ENCODE measurements at regions not wholly inside any gene's neighbourhood (a gene's known extent, or its start where the extent isn't known, plus 50 kb on each side); places are given as distances from the start of the nearest gene placed in this dataset.
"Not testable (repeated sequence)": the region's sequence is repeated elsewhere in the genome, so short reads cannot be mapped to it uniquely, and the experiment has no call there.

DNA sequence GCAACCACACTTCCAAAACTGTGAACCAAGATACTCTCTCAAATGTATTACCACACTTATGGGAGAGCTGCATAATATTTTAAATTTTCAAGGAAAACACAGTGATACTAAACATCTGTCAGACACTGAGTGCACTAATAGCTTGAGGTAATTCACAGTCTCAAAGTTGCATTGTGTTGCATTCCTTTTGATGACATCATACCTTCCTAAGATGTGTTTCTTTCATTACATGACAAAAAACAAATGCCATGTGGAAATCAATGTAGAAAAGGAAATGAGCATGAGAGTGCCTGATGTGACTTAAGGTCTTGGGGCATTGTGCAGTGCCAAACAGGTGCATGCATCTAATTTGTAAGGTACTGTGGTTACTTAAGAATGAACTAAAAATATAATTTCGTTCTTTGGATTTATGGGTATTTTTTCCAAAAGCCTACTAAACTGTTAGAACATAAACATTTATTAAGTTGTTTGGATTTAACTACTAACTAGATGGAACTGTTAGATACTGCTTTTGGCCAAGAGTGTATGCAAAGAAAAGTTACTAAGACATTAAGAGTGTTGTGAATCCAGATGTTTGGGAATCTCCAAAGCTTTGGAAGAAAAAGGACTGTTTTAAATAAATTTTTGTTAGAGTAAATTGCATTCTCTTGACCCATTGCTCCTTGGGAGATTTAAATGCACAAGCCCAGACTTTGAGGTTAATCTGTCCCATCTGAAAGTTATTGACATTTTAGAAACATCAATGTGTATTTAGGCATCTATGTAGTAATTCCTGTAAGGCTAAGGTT is 496.2 kb upstream of the SEMA3D start:
- DNase-seq (ENCODE audit: low read depth), result no peak
- in situ Hi-C loops (cut with HindIII; ENCODE audit: low pct_unique_long_range_greater_than_20kb, low sequenced_read_pairs), result no loop called here

DNA sequence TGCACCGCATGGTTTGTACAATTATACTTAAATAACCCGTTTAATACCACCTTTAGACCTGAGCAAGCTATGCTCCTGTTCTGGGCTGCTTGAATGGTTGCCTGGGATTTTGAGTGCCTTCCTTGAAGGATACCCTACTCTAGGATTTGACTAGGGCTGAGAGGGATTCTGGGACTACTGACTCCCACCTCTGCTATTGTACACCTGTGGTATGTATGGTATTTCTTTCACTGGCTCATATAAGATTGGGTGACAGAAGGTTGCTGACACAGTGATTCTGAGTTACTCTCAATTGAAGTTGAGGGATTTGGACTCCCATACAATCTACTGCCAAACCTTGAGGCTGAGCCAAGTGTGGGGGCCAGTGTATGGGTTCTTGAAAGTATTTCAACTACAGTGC is 494.4 kb upstream of the SEMA3D start:
- DNase-seq (ENCODE audit: low read depth), result no peak
- in situ Hi-C loops (cut with HindIII; ENCODE audit: low pct_unique_long_range_greater_than_20kb, low sequenced_read_pairs), result no loop called here

DNA sequence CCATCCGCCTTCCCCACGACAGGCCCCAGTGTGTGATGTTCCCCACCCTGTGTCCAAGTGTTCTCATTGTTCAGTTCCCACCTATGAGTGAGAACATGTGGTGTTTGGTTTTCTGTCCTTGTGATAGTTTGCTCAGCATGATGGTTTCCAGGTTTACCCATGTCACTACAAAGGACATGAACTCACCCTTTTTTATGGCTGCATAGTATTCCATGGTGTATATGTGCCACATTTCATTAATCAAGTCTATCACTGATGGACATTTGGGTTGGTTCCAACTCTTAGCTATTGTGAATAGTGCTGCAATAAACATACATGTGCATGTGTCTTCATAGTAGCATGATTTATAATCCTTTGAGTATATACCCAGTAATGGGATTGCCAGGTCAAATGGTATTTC is 488.2 kb upstream of the SEMA3D start:
- DNase-seq (ENCODE audit: low read depth); in situ Hi-C loops (cut with HindIII; ENCODE audit: low pct_unique_long_range_greater_than_20kb, low sequenced_read_pairs): not testable (repeated sequence)

DNA sequence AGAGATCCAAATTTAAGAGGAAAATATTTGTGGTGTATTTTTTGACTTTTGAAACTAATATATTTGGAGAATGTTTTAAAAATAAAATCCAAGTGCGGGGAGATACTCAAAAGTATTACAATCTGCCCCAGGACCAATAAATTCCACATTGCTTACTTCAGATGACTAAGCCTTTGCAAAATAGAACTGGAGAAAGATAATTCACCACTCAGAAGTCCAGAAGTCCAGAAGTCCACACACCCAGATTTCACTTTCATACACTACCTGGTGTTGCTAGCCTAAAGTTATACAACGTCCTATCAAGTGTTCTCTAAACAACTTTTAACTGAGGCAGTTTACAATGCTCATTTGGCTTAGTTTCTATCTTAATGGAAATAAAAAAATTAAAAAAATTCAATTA is 487.0 kb upstream of the SEMA3D start:
- DNase-seq (ENCODE audit: low read depth), result no peak
- in situ Hi-C loops (cut with HindIII; ENCODE audit: low pct_unique_long_range_greater_than_20kb, low sequenced_read_pairs), result no loop called here

DNA sequence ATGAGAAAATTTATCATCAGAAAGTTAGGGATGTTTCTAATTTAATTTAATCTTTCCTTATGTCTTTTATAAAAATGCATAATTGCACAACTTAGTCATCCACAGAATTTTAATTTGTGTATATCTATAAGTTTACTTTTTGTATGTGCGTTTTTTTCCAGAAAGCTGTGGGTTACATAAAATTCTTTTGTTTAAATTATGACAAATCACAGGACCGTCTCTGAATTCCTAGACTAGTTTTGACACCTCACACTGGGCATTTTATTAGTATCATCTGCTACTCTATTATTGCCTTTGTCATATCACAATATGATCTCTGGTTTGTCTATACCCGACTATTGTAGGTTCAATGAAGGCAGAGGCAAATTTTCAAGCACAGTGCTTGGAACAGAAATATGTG is 482.4 kb upstream of the SEMA3D start:
- no peak for DNase-seq (ENCODE audit: low read depth)
- in situ Hi-C loops (cut with HindIII; ENCODE audit: low pct_unique_long_range_greater_than_20kb, low sequenced_read_pairs), result no loop called here

DNA sequence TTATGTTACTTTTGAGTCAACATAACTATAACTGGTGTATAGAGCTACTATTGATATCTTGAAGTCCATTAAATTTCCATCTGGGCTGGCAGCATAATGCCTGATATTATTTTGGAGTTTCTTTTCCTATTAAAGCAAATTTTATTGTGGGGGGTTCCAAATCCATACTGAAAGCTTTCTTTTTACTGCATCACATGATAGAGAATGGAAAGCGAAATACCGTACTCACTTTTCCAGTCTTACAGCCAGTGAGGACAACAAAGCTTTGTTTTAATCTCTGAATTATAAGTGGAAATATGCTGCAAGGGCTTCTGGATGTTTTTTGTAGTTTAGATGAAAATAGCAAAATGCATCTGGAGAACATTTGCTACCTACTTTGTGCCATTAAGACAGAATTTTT is 477.5 kb upstream of the SEMA3D start:
- in situ Hi-C loops (cut with HindIII; ENCODE audit: low pct_unique_long_range_greater_than_20kb, low sequenced_read_pairs), result no loop called here
- no peak for DNase-seq (ENCODE audit: low read depth)

DNA sequence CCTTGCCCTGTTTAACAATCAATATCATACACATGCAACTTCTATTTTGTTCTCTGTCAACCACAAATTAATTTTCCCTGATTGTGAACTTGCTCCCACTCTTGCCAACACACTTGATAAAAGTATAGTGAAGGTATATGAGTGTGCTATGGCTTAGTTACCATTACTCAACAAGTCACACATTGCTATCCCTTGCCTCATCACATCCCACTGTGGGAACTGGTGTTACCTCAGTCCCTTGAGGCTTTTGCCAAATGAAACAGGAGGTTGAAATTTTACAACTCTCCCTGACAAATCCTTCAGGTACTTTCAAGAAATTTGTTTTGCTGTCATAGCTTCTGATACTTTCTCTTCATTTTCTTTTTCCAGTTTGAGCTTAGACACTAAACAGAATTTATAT is 472.5 kb upstream of the SEMA3D start:
- DNase-seq (ENCODE audit: low read depth), result no peak
- in situ Hi-C loops (cut with HindIII; ENCODE audit: low pct_unique_long_range_greater_than_20kb, low sequenced_read_pairs), result no loop called here

DNA sequence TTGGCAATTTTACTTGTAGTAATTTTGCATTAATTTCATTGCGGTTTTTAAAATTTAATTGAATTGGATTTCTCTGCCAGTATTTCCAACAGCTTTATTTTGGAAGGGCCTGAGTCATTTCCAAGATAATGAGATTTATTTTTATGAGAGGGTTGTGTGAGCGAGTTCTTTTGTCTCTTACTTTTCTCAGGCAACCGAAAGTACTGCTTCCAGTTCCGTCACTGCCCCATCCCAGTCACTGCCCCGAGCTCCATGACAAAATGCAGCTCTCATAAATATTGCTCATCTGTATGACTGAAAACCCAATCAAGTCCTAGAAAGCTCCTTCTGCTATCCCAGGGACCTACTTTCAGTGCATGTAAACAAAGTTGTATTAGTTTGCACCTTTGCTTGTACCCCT is 468.4 kb upstream of the SEMA3D start:
- in situ Hi-C loops (cut with HindIII; ENCODE audit: low pct_unique_long_range_greater_than_20kb, low sequenced_read_pairs), result no loop called here
- DNase-seq (ENCODE audit: low read depth), result no peak

DNA sequence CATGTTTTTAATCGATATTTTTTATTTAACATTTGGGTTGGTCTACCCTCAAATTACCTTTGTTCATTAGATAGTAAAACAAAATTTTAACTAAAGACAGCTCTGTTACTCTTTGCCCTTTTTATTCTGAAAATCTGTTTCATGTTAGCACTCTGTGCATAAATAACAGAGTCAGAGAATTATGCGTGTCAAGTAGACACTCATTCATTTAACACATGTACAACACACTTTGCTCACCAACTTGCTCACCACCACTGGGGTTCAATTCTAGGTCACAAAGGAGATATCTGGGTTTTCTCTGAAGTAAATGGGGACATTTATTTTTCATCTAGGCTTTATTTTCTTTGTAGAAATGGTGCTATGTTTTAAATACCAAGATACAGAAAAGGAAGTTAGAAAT is 457.4 kb upstream of the SEMA3D start:
- in situ Hi-C loops (cut with HindIII; ENCODE audit: low pct_unique_long_range_greater_than_20kb, low sequenced_read_pairs), result no loop called here
- DNase-seq (ENCODE audit: low read depth), result no peak

DNA sequence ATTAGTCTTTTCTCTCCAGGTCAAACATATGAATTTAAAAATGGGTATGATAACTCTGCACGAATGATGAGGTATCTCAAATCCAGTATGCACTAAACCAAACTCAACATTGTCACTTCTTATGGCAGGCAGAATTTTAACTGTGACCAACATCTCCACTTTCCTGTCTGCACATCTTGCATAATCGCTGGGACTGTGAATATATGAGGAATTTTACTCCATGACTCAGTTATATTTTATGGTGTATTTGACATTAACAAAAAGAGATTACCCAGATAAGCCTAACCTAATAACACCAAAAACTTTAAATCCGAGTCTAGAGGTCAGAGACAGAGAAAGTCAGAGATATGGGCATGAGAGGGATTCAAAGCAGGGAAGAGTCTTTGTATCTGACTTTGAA is 454.5 kb upstream of the SEMA3D start:
- in situ Hi-C loops (cut with HindIII; ENCODE audit: low pct_unique_long_range_greater_than_20kb, low sequenced_read_pairs), result no loop called here
- no peak for DNase-seq (ENCODE audit: low read depth)

DNA sequence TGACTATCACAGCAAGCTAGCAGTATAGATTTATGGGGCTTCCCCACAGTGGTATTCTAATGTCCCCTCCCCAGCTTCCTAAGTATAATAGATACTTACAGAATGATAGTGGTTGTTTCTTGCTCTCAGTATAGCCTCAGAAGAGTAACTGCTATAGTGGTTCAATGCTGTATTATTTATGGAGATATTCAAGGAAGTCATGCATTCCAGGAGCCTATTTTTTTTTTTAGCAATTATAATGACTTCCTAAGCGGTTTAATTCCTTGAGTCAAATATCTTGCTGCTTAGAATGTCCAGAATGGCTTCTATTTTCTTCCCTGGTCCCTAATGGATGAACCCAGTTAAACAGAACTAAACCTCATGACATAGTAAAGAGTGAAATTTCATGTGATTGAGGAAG is 451.5 kb upstream of the SEMA3D start:
- no peak for DNase-seq (ENCODE audit: low read depth)
- in situ Hi-C loops (cut with HindIII; ENCODE audit: low pct_unique_long_range_greater_than_20kb, low sequenced_read_pairs), result no loop called here

DNA sequence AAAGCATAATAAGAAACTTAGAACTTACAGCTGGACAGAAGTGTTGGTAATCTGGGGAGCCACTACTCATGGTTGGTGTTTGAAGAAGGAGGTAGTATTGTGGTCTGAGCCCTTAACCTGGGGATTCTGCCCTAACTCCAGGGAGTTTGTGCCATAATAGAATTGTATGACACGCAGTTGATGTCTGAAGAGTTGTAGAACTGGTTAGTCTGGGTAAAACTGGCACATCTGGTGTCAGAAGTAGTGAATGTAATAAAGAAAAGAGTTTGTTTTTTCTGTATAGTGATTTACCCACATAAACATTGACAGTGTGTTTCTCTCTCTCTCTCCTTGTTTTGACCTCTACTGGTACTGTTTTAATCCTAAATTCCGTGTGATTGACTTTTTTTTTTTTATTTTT is 448.1 kb upstream of the SEMA3D start:
- in situ Hi-C loops (cut with HindIII; ENCODE audit: low pct_unique_long_range_greater_than_20kb, low sequenced_read_pairs), result no loop called here
- DNase-seq (ENCODE audit: low read depth), result no peak

DNA sequence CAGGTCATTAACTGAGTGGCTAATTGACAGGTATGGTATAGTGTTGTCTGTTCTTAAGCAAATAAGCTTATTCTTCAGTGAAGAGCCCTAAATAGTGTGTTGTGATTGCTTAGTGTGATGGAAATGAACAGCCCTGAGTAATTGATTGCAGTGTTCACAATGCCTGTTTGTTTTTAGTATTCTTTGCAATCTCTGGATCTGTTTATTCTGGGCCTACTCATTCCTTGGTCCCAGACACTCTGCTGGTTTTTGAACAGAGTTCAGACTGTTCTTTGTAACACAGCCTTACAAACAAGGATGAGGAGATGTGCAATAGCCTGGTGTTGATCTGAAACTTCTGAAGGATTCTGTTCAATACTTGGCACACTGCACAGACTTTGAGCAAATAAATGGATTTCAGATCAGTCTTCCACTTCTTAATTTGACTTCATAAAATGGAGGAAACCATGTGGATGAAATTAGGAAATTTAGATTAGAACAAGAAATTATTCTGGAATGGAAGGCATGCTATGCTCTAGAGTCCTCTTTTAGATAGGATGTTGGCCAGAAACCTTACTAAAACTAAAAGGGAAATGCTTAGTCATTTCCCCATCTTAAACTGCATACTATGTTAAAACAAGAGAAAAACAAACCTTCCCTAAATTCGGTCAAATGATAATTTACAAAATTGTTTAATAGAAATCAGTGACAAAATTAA is 444.2 kb upstream of the SEMA3D start:
- in situ Hi-C loops (cut with HindIII; ENCODE audit: low pct_unique_long_range_greater_than_20kb, low sequenced_read_pairs), result no loop called here
- no peak for DNase-seq (ENCODE audit: low read depth)

DNA sequence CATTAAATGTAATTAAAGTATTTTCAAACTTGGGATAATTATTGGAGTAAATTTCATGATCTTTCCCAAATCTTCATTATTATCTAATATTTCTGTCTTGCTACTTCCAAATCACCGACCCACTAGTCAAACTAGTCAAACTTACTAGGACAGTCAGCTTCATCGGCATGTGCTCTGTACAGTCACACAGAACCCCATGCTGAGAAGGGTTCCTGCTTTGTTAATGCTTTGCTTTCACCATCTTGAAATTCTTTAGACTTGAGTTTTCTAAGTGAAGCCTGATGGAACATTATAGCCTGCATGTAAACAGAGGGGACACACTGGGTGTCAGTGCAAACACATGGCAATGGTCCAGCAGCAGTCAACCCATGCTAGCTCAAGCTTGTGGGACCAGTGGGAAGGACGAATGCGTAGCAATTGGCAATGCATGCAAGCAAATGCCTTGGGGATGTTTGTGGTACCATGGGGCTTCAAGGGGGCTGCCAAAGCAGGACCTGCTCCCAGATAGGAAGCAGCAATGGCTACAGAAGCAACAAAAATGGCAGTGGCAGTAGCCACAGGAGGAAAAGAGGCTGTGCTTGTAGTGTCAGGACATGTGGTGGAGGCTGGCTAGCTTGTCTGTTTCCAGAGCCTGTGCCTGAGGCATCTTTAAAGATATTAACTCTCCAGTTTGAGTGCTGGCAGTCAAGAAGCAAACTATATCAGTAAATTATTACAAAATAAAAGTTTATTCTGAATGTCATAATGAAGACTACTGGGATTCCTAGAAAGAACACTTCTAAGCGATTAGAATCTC is 441.1 kb upstream of the SEMA3D start:
- in situ Hi-C loops (cut with HindIII; ENCODE audit: low pct_unique_long_range_greater_than_20kb, low sequenced_read_pairs), result no loop called here
- DNase-seq (ENCODE audit: low read depth), result no peak

DNA sequence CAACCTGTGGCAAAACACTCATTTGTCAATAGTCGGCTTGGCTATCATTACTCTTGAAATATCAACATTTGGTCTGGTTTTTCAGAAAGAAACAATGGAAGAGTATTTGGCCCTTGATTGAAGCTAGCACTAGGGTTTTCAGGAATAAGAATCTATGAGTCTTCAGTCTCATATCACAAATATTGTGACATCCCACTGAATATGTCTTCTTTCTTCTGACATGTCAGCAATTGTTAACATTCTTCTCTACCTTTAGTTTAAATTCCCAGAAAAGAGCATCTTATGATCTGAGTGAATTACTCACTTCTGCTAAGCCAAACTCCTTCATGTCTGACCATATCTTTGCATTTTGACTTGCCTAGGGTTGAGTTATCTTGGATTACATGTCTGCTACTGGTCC is 435.2 kb upstream of the SEMA3D start:
- in situ Hi-C loops (cut with HindIII; ENCODE audit: low pct_unique_long_range_greater_than_20kb, low sequenced_read_pairs), result no loop called here
- DNase-seq (ENCODE audit: low read depth), result no peak

DNA sequence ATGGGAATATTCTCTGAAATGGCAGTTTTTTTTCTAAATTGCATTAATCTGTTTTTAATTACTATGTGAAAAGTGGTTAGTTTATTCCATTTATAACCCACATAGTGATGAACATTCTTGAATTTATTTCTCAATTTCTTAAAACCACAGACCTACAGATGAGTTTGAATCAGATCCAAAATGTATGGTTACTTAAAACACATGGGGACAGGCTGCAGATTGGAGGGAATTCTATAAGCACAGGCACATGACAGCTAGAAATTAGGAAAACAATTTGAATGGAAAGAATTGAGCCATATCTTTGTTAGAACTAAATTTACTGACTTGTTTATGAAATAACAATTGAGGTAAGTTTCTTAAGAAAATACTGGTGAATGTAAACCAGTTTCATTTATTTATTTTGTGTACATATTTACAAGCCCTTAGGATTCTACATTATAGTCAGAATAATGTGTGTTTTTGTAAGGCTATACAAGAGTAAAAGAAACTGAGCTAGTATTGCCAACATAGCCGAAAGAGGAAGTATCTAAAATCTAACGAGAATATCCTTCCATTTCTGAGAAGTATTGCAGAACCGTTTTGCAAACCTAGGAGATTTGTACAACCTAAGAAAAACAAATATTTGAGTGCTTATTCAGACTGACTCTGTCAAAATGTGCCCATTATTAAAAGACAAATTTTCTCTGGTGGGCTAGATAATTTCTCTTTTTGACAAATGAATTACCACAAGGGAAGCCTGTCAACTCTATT is 434.3 kb upstream of the SEMA3D start:
- in situ Hi-C loops (cut with HindIII; ENCODE audit: low pct_unique_long_range_greater_than_20kb, low sequenced_read_pairs), result no loop called here
- no peak for DNase-seq (ENCODE audit: low read depth)

DNA sequence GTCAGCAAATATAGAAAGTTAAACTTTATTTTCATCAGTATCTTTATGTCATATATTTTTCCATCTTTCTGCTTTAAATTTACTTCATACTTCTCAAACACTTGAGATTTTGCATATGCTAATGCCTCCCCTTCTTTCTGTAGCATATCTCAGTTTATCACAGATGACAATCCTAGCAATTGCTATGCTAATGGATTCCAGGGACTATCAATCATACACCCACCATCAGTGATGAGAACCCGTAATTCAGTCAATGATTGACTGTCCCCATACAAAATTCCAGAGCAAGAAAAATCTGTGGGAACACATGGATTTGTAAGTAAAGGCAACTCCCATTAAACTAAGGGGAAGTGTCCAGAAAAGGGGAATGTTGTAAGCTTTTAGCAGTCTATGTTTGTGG is 432.4 kb upstream of the SEMA3D start:
- DNase-seq (ENCODE audit: low read depth), result no peak
- in situ Hi-C loops (cut with HindIII; ENCODE audit: low pct_unique_long_range_greater_than_20kb, low sequenced_read_pairs), result no loop called here

DNA sequence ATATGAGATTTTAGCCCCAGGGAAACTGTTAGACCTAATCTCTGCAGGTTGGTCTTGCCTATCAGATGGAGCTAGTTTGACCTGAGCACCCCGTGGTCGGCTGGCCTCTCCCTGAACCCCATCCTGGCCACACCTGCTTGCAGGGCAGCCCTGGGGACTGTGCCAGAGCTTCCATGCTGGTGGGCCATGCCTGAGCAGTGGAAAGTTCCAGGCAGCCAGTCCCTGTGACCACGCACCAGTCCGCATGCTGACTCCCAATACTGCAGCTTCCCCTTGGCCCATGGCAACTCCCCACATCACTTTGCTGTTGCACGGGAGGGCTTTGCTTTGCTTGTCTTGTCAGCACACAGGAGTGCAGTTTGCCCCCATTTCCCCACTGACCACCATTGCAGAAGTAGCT is 427.8 kb upstream of the SEMA3D start:
- DNase-seq (ENCODE audit: low read depth), result no peak
- in situ Hi-C loops (cut with HindIII; ENCODE audit: low pct_unique_long_range_greater_than_20kb, low sequenced_read_pairs), result no loop called here

DNA sequence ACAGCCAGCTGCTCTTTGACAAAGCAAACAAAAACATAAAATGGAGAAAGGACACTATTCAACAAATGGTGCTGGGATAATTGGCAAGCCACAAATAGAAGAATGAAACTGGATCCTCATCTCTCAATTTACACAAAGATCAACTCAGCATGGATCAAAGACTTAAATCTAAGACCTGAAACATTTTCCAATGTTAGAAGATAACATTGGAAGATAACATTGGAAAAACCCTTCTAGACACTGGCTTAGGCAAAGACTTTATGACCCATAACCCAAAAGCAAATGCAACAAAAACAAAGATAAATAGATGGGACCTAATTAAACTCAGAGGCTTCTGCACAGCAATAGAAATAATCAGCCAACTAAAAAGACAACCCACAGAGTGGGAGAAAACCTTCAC is 425.7 kb upstream of the SEMA3D start:
- DNase-seq (ENCODE audit: low read depth), result no peak
- in situ Hi-C loops (cut with HindIII; ENCODE audit: low pct_unique_long_range_greater_than_20kb, low sequenced_read_pairs), result no loop called here

All from Caki2 (cell line).